GM19395 (cell line): ENCODE measurements at regions not wholly inside any gene's neighbourhood (a gene's known extent, or its start where the extent isn't known, plus 50 kb on each side); places are given as distances from the start of the nearest gene placed in this dataset.
"Not testable (repeated sequence)": the region's sequence is repeated elsewhere in the genome, so short reads cannot be mapped to it uniquely, and the experiment has no call there.

ENCODE experiments used
- ATAC-seq: cut with Tn5 transposase; IDR thresholded peaks from one replicate; pipeline ENCODE4 v1.9.1; 2021; ENCODE audit warnings: mild to moderate bottlenecking, moderate library complexity; ENCODE audit not compliant: unreplicated experiment

DNA sequence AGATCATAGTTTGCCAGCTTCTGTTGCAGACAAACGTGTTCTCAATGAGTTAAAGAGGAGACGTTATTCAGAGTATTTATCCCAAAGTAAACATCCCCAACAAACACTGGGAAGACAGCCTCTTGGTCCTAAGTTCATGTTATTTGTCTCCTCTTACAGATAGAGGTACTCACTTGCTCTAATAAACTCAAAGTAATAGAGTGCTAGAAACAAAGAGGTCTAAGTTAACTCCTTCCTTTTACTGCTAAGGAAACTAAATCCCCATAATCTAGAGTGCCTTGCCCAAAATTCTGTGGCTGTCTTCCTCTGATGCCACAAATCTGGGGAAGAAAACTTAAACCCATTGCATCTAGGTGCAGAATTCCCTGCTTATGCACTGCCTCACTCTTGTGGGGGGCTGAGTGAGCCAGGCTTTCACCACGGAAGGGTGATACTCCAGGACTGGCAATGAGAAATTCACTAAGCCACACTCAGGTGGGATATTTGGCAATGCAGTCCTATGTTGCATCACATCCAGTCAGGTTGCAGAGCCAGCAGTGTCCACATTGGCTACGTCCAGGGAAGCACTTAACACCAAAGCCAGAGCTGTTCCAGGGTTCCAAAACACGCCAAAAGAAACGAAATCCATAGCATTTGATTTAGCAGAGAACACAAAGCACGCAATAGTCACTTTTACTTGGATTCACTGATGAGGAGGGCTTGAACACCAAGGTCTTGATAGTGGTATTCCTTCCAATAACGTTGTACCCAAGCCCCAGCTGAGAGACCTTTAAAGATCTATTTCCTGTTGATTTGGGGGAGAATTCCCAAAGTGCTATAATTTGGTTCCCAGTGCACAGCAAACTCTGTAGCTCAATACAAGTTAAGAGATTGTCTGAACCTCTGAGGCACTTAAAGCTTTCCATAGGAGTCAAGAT is 81.0 kb upstream of the FOXQ1 start:
- no peak for ATAC-seq

DNA sequence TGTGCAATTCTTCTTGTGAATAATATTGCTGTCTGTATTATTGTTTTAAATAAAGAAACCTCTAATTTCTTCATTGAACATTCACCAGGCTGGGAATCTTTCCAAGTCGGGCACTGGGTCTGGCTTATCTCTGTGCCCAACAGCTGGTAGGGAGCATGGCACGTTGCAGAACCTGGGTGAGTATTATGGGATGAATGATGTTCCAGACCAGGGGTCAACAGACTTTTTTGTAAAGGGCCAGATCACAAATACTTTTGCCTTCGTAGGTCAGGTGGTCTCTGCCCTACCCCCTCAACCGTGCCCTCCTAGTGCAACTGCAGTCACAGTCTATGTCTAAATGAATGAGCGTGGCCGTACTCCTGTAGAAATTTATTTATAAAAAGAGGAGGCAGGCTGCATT is 81.6 kb upstream of the FOXQ1 start:
- no peak for ATAC-seq

DNA sequence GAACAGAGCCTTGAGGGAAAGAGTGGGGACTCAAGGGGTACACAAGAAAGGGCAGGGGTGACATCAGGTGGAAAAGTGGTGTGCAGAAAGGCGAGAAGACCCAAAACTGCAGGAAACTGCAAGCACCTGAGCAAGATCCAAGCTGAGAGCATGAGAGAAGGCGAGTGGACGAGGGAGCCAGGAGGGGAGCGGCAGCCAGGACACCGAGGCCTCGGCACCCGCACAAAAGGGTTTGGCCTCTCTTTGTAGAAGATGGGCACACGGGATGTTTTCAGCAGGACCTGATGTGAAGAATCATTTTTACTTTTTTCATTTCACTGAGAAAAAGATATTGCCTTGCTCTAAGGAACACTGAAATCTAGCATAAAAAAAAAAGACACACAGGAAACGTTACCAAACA is 82.1 kb upstream of the FOXQ1 start:
- ATAC-seq, result no peak

DNA sequence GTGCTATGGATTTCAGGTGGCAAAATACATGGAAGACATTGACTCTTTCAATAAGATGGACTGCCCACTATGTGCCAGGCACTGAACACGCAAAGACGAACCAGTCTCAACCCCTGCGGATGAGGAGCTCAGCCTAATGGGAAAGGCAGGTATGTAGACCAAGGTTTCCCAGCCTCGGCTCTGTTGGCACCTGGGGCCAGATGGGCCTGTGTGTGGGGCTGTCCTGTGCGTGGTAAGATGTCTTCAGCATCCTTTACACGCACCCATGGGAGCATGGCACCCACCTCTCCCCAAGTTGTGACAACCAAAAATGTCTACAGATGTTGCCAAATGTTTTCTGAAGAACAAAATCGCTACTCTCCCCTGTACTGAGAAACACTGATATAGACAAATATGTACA is 82.6 kb upstream of the FOXQ1 start:
- no peak for ATAC-seq

DNA sequence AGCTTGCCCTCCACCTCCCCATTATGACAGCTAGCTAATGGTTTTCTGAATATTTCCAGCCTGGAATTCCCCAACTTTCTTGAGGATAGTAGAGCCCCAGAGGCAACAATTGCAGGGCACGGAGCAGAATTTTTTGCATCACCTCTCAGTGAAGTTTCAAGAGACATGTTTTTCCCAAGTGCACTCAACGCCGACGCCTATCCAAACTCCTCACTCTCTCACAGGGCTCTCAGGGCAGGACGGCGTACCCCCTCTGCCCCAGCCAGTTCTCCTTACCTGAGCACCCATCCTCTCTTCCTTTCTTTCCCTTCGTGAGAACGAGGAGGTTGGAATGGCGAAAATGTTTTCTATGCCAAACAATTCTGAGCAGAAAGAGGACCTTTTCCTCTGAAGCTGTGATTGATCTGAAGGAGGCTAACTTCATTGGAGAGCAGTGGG is 83.1 kb upstream of the FOXQ1 start:
- ATAC-seq, result no peak

DNA sequence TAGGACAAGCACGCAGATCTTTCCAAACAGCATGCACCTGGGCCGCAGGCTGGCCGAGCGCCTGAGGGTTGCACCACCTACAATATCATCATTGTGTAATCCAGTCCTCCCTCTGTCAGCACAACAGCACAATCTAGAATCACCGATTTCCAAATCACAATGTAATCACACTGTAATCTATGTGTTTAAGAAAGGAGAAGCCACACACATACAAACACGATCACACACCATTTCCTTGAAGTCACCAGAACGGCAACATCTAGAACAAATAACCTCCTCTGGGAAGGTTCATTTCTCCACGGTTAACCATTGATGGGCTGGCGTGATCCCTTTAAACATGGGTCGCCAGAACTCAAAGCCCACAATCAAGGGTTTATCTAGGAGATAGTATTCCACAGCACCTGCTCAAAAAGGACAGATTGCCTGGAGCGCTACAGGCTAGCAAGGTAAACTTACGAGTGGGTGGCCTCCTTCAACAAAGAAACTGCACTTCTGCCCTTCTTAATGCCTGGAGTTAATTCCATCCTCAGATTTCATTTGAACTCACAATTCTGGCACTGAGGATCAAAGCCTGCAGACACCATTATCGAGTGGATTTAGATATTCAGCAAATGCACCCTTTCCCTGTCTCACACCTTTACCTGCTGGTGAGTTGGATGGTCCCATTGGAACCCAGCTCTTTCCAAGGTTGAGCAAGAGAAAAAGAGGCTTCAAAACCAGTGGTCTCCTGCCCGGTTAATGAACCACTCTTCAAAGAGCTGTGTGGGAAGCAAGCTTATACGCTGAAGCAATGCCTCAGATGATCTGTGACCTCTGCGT is 83.8 kb upstream of the FOXQ1 start:
- no peak for ATAC-seq

DNA sequence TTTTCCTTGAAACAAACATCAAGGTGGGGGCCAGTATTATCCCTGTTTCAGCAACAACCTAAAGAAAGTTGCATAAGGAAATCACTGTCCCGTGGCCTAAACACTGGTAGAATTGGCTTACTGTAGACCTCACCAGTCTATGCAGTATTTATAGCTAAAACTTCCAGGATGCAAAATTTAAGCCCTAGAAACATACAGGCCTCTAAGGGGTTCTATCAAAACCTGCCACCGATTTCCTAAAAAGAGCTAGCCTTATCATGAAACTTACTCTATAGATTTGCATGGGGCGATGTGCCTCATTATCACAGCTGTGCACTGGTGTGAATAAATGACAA is 84.3 kb upstream of the FOXQ1 start:
- no peak for ATAC-seq

DNA sequence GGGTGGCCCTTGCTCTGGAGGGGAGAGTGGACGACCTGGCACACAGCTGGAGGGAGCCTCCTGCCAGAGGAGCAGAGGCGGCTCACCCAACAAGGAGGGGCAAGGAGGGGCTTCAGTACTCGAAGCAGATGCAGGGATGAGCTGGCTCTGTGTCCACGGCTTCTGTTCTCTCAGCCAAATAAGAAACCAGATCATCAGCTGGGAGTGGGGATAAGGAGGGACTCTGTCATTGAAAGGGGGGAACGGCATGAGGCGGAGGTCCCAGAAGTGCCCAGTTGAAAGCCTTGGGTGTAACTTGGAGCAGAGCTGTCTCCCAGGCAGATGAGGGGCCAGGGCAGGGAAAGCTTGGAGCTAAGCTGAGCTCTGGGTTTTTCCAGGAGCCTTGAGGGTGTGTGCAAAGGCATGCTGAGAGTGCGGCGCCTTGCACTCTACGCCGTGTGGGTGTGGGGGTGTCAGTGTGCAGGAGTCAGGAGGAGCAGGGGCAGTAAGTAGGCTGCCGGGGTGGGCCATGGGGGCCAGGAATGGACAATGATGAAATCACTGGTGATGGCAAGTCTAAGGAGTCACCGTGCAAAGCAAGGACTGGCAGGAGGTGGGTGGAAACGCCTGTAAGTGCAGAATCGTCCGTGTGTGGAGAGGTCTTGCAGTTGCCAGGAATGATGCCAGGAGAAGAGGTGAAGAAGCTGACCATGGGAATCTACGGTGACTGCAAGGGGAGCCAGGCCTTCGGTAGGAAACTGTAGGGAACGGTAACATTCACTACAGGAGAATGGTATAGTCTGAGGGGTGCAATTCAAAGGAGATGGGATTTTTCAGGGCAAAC is 85.4 kb upstream of the FOXQ1 start:
- no peak for ATAC-seq

DNA sequence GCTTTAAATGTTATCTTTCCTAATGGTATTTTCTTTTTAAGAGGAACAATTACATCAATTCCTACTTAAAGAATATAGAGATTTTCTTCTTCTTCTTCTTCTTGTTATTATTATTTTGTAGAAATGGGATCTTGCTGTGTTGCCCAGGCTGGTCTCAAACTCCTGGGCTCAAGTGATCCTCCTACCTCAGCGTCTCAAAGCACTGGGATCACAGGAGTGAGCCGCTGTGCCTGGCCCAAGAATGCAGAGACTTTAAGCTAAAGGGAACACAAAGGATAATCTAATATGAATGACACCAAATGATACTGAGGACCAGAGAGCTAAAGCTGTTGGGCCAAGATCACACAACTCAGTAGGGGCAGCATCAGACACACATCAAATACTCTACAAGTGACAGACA is 87.4 kb upstream of the FOXQ1 start:
- no peak for ATAC-seq

DNA sequence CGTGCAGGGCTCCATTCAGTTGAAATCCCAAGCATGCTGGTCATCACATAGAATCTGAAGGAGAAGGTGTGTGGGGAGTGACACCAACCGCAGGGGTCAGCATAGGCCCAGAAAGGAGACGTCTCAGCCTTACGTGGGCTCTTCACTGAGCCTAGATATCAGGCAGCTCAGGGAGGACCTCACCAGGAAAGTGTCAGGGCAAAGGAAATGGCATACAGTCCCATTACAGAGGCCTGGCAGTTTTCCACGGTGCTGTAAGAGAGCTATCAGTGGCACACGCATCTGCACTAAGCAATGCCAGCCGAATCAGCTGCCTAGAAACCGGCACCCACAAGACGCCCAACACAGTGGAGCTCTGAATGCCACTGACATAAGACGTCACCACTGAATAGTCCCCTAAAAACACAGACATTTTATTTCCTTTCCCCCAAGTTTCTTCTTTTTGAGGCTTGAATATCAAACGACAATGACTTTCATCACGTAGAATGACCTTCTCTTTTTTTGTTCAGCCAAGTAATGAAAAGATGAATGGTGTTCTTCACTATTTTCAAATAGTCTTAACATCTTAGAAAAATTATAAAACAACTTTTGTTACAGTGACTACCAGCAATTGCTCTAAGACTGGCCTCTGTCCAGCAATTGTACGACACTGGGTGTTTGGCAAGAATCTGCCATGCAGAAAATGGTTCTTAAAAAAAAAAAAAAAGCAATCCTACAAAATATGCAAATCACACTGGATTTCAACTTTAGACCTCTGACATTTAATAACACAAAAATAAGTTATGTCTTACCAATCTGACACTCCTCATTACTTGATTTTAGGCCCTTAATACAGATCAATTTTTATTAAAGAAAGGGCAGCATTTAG is 88.9 kb upstream of the FOXQ1 start:
- ATAC-seq, result no peak

DNA sequence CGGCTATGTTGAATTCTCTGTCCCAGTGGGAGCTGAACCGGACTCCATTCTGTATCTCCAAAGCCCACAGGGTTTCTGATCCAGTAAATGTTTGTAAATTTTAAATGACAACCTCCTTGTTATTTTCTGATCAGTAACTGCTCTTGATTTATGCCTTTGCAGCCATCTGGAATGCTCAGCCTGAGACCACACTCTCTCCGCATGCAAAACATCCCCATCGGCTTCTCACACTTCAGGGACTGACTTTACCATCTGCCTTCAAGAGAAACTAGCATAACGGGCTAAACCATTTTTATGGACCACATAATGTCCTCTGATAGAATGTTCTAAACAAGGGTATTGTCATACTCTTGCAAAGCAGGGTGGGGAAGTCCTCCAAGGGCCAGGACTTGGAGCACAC is 94.5 kb upstream of the FOXQ1 start:
- no peak for ATAC-seq

DNA sequence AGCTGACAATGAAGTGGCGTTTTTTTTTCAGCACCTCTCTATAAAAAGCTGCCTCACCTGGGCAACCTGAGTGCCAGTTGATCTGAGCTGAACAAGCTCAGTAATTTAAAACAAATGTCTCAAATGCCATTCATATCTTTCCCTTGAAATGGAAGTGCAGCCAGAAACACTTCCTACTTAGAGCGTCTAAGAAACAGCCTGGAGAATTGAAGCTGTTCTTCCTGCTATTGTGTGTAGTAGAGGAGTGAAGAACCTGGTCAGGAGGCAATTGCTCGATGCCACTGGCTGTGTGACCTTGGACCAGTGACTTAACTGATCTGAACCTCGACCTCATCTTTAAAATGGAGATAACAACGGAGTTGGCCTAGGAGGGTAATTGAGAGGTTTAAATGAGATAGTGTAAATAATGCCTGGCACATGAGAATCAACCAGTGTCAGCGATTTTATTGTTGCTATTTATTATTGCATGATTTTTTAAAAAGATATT is 95.4 kb upstream of the FOXQ1 start:
- ATAC-seq, result no peak

DNA sequence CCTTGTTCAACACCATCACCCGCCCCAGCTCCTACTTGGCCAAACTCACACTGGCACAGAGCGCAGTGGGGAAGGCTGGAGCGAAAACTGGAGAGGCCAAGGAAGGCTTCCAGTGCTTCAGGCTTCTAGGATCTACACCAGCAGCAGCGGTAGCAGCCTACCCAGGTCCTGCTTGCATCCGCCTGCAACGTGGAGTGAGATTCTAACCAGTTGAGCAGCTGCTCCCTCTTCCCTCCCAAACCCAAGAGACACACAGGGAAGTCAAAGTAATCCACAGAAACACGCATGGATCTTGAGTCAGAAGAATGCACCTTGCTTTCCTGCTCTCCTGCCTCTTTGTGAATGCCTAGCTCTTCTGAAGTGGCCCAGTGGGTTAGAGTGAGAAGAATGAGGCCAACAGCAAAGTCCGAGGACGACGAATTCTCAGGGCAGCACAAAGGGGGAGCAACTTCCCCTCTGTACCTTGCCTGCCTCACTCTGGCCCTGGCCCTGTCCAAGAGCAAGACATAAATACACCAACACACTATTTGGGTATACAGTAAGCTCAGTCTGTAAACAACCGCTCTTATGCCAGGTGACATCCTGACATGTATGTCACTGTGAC is 95.9 kb upstream of the FOXQ1 start:
- no peak for ATAC-seq

DNA sequence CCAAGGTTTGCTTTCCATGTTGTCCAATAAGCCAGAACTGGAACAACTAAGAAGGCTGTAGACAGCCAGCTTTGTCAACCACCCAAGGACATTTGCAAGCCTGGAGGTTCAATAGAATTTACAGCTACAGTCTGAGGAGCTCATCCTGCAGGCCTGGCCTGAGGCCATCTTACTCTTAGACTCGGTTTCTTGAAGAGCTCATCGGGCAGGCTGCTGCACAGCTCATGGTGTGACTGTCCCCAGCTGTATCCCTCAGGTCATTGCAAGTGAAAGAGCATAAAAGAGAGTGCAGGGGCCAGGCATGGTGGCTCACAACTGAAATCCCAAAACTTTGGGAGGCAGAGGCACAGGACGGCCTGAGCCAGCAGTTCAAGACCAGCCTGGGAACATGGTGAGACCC is 96.9 kb upstream of the FOXQ1 start:
- no peak for ATAC-seq

DNA sequence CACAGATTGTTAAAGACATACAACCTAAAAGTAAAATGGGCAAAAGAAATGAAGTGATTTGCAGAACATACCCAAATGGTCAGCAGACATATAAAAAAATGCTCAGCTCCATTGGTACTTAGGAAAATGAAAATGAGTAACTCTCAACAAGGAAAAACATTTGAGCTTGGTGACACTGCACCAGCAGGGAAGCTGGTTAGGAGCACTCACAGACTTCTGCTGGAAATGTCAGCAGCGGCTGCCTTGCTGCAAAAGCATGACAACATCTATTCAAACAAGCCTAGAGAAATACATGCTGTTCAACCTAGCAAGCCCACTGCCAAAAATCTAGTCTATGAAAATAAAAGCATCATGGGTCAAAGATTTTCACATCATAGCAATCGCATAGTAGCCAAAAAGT is 99.0 kb upstream of the FOXQ1 start:
- no peak for ATAC-seq

DNA sequence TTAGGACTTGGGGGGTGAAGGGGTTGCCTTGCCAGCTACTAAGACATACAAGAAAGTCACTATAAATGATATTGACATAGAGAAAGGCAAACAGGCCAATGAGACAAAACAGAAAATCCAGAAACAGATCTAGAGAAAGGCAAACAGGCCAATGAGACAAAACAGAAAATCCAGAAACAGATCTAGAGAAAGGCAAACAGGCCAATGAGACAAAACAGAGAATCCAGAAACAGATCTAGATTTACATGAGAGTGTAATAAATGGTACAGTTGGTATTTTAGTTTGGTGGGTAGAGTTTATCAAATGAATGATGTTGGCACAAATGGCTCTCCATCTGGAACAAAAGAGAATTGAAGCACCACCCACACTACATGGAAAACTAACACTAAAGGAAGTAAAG is 99.8 kb upstream of the FOXQ1 start:
- ATAC-seq, result not testable (repeated sequence)

DNA sequence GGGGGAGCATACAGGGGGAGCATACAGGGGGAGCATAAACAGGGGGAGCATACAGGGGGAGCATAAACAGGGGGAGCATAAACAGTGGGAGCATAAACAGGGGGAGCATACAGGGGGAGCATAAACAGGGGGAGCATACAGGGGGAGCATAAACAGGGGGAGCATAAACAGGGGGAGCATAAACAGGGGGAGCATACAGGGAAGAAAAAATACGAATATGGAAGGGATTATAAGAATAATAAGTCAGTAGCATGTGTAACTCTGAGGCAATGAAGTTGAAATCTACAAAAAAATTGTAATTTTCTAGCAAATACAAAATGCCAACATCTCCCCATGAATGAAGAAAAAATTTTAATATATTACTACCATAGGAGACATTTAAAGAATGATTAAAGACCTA is 101.3 kb upstream of the FOXQ1 start:
- not testable (repeated sequence) for ATAC-seq

DNA sequence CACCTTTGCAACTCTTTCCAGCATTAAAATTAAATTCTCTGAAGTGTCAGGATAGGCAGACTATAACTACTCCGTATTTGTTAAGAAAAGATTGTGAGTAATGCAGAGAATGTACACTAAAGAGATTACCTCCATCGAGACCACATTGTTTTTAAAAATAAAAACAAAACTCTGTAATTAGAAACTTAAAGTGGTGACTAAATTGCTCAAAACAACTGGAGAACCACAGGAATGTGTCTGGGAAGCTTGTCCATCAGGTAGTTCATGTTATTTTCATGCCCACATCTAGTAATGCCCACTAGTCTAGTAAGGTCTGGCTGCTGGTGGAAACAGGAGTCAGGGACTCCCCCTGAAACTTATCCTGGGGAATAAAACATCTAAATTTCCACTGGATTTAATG is 103.0 kb upstream of the FOXQ1 start:
- ATAC-seq, result no peak

DNA sequence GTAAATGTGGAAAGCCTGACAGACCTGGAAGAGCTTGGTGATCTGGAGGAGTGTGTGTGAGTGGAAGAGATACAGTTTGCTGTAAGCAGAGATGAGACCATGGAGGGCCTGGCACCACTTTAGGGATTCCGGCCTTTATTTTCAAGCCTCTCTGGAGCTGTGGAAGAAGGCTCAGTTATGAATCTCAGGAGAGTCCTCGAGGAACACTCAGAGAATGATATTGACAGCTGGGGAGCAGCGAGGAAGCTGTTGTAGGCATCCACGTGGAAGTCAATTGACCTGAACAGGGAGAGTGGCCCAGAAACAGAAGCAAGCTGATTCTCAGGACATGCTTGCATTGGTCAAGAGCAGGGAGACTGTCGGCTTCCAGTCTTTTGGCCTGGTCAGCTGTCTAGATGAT is 108.4 kb upstream of the FOXQ1 start:
- no peak for ATAC-seq

DNA sequence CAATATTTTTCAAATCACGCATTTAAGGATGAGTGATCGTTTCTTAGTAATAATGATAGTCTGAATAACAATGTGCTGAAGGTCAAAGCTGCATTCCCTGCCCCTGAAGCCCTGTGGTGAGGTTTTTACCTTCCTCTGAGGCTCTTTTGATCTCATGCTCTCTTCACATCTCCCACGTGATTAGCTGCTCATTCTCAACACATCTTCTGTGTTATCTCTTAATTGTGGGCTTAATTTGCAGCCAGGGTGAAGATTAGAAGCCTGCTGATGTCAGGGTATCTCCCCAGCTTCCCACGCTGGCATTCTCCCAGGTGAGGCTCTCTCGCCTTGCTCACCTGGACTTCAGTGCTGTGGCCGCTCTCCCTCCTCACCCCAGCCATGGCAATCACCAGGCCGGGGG is 109.7 kb upstream of the FOXQ1 start:
- no peak for ATAC-seq
